MM.1S (cell line): ENCODE measurements at regions not wholly inside any gene's neighbourhood (a gene's known extent, or its start where the extent isn't known, plus 50 kb on each side); places are given as distances from the start of the nearest gene placed in this dataset.

ENCODE experiments used
- EZH2 ChIP-seq: fragments of 300-600 bp; sonication (generic); optimal IDR thresholded peaks from 2 replicates; pipeline ENCODE3; 2017; ENCODE audit warnings: low read depth, mild to moderate bottlenecking, antibody characterized with exemption, low read length, mixed read lengths
- TF ChIP-seq, protein P1 (sequence below): fragments of 300-600 bp; sonication (generic); IDR thresholded peaks from 2 replicates; pipeline ENCODE4 v1.5.1; 2016; ENCODE audit warnings: antibody characterized with exemption, low read length, mixed read lengths

DNA sequence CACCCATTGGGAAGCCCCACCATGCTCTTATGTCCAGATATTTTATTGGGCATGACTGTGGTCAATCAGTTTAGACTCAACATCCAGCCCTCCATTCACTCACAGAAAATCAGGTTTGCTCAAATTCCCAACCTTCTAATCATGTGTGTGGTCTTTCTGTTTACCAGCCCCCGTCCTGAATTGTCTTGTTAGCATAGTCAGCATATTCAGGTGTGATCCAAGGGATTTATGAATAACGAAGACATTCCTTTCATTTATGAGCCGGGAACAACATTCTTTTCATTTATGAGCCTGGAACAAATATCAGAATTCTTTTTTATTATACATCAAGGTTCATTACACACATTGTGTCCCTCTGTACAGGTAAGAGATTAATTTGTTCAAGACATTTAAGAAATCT lies 376.3 kb upstream of the POM121L12 start:
- TF ChIP-seq, protein P1, sequence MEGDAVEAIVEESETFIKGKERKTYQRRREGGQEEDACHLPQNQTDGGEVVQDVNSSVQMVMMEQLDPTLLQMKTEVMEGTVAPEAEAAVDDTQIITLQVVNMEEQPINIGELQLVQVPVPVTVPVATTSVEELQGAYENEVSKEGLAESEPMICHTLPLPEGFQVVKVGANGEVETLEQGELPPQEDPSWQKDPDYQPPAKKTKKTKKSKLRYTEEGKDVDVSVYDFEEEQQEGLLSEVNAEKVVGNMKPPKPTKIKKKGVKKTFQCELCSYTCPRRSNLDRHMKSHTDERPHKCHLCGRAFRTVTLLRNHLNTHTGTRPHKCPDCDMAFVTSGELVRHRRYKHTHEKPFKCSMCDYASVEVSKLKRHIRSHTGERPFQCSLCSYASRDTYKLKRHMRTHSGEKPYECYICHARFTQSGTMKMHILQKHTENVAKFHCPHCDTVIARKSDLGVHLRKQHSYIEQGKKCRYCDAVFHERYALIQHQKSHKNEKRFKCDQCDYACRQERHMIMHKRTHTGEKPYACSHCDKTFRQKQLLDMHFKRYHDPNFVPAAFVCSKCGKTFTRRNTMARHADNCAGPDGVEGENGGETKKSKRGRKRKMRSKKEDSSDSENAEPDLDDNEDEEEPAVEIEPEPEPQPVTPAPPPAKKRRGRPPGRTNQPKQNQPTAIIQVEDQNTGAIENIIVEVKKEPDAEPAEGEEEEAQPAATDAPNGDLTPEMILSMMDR, result no peak
- no peak for TF ChIP-seq EZH2
